HuH-7 (cell line): ENCODE measurements at regions not wholly inside any gene's neighbourhood (a gene's known extent, or its start where the extent isn't known, plus 50 kb on each side); places are given as distances from the start of the nearest gene placed in this dataset.
"Not testable (repeated sequence)": the region's sequence is repeated elsewhere in the genome, so short reads cannot be mapped to it uniquely, and the experiment has no call there.

ENCODE experiments used
- DNase-seq: peaks from one replicate; pipeline ENCODE4 v3.0.0; 2011; ENCODE audit warnings: low spot score

DNA sequence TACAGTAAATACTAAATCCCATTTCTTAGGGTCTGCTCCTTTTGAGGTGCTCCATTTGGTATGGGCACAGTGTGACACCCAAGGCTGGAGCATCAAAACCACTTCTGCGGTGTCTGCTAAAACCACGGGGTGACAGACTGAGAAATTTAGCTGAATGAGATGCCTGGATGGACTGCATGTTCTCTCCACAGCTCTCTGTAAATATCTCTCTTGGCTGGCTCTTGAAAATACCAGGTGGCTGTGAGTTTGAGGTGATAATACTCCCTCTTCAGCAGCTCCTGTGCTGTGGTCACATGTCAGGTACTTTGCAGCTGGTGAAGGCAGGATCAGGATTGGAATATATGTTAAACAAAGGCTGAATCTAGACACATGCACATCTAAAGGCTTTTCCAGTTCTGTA lies 93.7 kb upstream of the SIMC1 start:
- no peak for DNase-seq

DNA sequence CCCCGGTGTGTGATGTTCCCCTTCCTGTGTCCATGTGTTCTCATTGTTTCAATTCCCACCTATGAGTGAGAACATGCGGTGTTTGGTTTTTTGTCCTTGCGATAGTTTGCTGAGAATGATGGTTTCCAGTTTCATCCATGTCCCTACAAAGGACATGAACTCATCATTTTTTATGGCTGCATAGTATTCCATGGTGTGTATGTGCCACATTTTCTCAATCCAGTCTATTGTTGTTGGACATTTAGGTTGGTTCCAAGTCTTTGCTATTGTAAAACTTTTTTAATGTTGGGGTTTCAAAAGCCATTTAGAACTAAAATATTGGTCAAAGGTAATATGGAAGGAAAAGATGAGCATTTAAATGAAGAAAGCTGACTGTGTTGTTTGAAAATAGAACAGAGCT lies 88.3 kb upstream of the SIMC1 start:
- DNase-seq, result not testable (repeated sequence)

DNA sequence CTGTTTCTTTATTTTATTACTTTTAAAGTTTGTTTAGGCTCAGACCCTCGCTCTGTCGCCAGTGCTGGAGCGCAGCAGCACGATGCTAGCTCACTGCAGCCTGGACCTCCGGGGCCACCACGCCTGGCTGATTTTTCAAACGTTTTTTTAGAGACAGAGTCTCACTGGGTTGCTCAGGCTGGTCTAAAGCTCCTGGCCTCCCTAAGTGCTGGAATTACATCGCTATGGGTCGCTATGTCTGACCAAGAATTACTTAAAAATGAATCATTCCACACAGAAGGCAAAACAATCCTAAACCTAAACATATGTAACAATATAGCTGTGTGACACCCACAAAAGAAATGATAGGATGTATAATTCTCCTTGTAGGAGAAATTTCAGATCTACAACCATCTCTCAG lies 86.9 kb upstream of the SIMC1 start:
- no peak for DNase-seq

DNA sequence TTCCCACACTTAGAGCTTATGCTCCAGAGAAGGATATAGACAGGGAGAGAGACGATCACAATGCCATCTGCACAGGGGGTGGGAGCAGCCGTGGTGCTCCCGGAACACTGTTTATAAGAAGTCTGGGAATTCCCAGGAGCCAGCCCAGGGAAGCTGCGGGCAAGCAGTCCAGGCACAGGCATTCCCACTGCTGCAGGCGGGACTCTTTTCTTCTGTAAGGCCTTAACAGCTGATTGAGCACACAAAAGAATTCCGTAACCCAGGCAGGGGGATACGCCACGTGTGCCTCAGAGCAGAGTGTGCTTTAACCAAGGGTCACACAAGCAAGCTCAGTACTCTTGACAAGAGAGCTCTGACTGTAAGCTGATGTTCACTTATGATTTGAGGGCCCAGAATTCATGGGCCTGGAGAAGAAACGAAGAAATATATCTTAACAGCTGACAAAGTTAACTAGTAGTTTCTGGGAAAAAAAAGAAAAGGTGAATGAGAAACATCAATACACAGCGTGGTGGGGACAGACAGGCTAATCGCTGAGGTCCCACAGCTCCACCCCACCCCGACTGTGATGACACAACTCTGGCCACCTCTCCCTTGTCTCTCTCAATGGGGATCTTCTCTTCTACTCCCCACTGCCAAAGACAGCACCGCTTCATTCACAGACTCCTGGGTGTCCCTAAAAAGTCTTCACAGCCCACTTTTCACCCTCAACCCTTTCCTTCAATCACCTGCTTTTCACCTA lies 85.9 kb upstream of the SIMC1 start:
- DNase-seq, result no peak

DNA sequence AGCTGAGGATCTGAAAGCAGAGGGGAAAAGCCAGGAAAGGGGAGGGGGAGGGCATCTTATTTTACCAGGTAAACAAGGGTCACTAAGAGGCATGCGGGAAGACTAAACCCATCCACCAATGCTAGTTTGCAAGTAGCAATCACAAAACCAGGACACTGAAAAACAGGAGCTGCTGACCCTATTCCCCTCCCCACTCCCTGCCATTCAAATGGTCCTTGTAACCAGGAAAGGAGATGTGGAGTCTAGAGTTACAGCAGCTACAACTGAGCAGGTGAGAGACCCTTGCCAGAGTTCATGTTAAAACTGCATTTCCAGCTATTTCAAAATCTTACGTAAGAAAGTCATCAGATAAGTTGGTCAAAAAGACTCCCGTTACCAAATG lies 85.3 kb upstream of the SIMC1 start:
- no peak for DNase-seq

DNA sequence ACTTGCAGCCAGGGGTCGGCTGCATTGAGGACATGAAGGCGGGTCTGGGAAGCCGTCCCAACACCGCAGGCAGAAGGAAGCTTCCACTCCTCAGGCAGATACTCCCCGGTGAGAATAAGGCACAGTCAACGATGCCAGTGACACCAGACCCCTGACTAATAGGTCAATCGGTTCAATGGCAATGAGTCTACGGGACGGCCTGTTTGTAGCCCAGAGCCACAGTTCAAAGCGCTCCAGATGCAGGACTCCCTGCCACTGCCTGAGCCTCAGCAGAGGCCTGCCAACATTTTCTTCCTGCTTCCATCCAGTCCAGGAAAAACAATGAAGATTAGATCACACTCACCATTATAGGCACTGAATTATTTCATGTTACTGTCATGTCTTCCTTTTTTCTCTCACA lies 84.5 kb upstream of the SIMC1 start:
- DNase-seq, result no peak

DNA sequence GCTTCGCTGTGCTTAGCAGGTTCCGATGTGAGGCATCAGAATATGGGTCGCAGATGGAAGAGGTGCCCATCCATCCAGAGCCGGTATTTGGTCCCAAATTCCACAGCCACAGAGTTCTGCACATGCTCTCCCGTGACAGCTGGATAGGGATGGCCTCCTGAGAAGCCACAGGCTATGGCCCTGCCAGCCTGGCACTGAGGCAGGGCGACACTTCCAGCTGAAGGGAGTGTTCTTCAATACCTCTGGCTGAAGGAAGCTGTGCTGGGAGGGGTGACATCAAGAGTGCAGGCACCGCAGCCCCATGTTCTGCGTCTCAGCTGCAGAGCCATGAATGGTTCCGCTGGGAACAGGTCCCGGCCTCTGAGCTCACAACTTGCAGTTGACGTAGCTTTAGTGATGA lies 83.4 kb upstream of the SIMC1 start:
- DNase-seq, result no peak

DNA sequence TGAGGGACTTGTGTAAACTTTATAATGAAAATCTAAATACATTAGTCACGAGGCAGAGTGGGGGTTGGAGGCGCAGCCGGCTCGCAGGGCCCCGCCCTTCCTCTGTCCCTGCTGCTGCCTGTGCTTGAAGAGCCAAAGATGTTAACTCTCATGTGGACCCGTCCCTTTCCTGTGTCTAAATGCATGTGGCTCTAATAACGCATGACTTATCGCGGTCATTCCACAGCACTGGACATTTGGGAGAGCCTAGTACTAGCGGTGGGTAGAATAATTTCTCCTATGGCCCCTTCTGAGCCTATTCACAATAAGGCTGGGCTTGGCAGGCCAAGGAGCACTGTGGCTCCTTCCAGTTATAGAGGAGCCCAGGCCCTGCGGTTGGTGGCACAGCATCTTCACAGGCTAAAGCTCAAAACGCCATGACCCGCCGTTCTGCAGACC lies 82.3 kb upstream of the SIMC1 start:
- no peak for DNase-seq

DNA sequence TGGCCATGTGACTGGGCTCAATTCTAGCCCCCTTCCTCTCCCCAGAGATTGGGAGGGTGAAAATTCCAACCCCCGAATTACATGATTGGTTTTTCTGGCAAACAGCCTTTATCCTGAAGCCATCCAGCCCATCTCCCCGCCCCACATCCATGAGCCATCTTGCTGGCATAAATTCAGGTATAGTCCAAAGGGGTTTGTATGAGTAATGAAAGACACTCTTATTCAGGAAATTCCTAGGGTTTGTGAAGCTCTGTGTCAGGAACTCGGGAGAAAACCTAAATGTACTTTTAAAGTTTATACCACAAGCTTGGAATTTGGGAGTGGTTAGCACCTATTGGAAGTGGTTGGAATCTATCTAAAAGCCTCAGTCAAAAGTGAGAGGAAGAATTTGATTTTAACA lies 80.6 kb upstream of the SIMC1 start:
- no peak for DNase-seq

DNA sequence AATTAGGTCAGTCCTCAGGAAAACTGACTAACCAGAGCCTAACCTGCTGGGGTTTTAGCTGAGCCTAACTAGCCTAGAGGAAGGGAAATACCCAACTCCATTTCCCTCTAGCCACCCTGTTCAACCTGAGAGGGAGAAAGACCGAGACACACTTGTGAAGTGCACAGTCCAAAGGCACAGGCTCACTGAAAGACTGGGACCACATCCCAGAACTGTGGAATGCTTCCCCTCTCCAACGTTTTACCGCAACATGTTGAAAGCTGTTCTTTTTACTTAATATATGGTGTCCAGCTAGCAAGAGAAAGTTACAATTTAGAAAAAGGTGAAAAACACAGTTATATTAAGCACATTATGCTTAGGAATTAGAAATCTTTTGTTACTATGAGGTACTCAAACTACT lies 76.8 kb upstream of the SIMC1 start:
- no peak for DNase-seq

DNA sequence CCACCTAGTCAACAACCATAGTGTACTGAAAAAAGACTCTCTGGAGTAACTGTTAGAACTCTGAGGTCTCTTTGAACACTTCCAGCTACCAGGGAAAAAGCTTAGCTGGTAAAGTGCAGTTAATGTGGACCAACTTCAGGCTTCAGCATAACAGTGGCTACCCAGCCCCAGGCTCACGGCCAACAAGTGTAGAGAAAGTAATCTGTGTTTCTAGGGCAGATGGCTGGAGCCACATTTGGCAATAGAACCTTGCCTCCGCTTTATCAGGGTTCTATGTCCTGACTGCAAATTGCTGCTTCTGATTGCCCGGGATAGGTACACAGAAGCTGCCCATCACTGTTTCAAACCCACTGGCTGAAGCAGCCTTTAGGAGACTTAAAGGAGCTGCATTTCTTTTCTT lies 76.0 kb upstream of the SIMC1 start:
- DNase-seq, result no peak

DNA sequence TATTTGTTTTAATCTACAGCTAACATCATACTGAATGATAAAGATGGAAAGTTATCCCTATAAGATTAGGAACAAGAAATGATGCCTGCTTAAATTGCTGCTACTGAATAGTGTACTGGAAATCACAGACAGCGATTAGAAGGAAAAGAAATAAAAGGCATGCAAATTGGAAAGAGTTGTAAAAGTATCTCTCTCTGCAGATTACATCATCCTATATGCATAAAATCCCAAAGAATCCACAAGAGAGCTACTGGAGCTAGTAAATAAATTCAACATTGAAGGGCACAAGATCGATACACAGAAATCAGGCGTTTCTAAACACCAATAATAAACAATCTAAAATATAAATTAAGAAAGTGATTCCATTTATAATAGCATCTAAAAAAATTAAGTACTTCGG lies 75.3 kb upstream of the SIMC1 start:
- DNase-seq, result no peak

DNA sequence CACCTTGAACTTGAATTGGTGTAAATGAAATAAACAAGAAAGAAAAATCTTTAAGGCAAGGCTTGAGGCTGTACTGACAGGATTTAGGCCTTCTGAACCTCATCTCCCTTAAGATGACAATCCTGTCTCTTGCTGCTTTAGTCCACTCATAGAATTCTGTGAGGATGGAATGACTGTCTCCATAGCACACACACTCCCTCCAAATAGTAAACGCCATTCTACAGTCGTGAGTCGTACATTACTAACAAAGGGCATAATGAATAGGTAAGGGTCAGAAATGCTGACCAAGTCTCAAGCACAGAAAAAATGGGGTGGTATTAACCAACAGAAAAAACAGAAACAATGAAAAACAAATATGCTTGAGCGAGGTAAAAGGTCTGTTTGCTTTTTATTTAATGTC lies 71.8 kb upstream of the SIMC1 start:
- DNase-seq, result no peak

DNA sequence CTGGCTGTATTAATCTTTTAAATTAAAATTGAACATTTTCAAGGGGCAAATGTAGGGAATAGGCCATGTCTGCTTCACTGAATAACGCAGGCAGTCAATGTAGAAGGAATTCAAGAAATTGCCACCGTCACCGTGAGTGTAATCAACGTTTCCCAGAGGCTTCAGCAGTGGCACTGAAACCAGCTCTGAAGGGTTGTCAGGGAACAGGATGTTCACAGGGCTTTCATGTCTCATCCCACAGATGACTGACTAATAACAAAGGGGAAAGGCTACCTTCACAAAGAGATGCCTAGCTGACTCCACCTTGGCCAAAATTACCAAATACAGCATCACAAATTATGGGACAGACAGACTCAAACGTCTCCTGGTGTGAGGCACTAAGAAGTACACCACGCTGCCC lies 70.4 kb upstream of the SIMC1 start:
- no peak for DNase-seq

DNA sequence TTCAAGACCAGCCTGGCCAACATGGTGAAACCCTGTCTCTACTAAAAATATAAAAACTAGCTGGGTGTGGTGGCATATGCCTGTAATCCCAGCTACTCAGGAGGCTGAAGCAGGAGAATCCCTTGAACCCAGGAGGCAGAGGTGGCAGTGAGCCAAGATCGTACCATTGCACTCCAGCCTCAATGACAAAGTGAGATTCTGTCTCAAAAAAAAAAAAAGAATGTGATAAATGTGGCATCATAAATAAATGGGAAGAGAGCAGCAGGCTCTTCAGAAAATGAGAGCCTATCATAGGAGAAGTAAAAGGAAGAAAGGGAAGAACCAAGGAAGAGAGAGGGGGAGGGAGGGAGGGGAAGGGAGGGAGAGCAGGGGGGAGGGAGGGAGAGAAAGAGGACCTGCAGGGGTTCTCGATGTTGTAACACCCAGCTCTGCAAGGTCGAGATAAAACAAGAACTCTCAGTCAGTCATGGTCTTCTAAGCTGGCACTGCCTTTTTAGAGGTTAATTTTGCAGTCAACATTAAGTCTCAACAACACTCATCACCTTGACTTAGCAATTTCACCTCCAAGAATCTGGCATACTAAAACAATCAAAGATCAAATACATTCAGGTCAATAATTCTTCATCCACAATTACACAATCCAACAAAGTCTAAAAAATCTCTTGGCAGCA lies 68.7 kb upstream of the SIMC1 start:
- DNase-seq, result no peak

DNA sequence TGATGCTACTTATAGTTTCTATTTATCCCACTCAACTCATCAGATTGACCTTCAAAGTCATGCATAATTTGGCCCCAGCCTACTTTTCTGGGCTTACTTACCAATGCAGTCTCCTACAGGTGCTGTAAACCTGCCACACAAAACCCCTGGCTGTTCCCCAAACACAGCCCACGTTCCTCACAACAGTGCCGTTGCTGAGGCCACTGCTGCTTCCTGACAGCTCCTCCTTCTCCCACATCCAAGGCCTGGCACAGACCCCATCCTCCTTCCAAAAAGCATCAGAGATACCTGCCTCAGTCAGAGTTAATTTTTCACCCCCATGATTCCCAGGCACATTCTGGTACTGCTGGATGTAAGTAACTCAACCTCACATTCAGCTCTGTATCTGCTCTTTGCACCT lies 68.1 kb upstream of the SIMC1 start:
- no peak for DNase-seq

DNA sequence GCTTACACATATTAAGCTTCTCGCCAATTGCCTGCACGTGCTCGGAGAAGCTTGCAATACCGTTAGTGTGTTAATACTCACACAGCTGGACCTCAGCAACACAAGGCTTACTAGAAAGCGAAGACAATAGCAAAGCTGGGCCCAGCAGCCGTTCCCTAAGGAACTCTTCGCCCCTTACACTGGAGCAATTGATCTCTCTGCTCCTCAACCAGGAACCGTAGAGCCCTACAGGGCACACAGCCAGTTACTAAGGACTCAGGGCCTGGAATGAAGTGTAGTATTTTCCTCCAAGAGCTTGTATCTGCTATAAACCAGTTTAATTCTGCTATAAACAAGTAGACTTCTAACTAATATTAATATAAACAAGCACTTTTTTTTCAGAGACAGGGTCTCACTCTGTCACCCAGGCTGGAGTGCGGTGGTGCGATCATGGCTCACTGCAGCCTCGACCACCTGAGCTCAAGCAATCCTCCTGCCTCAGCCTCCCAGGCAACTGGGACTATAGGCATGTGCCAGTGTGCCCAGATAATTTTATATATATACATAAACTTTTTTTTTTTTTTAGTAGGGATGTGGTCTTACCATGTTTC lies 67.0 kb upstream of the SIMC1 start:
- no peak for DNase-seq

DNA sequence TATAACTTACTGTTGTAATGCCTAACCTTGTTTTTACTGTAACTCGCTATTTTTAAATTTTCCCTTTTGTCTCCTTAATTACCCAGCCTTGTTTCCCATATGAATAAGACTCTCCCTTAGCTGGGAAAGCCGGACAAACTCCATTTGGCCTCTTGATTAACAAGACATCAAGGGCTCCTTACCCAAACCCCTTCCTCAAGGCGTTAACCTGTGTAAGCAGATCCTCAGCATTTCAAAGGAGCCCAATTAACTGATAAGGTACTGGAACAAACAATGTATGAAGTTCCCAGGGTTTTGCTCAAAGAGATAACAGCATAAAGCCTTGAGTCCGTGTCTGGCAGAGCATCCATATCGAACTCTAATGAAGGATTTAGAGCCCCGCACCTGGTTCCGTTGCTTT lies 66.0 kb upstream of the SIMC1 start:
- DNase-seq, result no peak

DNA sequence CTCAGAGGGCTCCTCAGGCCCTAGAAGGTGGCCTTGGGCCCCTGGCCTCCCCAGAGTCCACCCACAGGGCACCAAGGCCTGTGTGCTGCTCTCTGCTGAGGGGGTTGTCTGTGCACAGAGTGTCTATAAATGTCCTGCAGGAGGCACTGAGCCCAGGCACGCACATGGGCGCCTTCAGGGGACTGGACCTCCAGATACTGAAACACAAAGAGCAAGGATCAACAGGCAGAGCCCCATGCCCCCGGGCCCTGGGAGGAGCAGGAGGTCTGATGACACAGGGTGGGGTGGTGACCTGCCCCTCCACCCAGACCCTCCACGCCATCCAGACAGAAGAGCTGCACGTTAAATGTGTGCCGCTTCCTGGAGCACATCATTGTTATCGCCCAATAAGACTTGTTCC lies 64.6 kb upstream of the SIMC1 start:
- no peak for DNase-seq

DNA sequence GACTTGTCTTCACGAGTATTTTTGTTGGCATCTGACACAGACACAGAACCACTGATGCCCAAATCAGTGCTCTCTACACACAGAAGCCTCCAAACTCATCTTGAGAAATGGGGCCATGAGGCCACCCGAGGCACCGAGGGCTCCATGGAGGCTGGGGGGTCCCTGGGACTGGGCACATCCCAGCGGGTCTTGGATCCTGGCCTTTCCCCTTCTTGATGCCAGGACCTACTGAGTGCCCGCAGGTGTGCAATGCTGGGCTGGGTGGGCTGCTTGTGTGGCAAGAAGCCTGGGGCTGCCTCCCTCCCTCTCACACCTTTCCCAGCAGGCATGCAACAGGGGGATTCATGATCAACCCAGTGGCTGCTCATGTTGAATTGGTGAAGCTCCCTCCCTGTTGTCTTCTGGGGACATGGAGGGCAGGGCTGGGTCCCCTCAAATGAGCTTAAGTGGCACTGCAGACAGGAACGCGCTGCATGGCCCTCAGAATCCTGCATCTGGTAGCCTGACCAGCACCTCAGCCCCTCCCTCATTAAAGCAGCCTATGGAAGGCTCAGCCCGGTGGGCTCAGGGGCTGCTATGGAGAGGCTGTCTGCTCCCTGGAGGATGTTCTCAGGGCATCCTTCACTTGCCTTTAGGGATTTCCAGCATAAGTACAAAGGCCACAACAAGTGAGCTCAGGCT lies 63.7 kb upstream of the SIMC1 start:
- DNase-seq, result no peak

DNA sequence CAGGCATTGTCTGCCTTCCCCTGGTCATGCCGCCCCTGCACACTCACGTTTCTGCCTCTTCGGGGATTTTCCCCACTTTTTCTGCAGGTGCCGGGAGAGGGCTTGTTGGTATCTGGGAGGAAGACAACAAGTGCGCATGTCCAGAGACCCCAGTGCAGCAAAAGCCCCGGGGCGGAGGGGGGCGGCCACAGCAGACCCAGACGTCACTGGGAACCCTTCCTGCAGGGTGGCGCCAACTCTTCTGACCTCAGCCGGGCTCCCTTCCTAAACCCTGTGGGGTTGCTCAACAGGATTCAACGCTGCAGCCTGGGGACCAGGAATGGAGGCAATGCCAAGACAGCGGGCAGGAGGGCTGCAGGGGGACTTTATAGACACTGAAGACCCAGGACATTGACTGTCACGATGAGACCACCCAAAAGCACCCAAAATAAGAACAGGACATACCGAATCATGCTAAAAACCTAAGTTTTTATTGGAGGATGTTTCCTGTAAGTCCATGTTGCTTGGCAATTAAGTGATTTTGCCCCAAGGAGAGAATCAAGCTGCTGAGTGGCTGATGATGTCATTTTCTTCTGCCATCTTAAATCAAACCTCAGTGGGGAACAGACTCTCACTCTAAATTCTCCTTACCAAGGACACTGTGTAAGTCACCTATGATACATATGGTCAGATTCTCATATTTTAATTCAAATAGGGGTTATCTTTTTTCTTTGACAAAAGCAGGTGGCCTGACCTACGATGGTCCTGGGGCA lies 62.9 kb upstream of the SIMC1 start:
- DNase-seq, result no peak

DNA sequence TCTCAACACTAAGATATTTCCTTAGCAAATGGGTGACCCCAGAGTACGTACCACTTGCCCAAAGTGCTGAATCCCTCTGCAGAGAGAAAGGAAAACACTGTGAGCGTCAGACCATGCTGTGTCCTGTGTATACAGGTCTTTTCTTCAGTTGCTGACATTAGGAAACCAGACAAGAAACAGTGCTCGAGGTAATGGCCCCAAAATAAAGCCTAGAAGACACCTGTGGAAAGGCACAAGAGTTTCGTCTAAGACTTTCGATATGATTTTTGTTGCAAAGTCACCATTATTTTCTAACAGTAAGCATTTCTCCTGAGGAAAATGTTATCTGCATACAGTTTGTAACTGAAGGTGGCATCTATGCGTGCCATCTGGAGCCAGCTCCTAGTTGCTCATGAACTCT lies 62.0 kb upstream of the SIMC1 start:
- DNase-seq, result no peak
